ENCODE measurements at regions not wholly inside any gene's neighbourhood (a gene's known extent, or its start where the extent isn't known, plus 50 kb on each side); places are given as distances from the start of the nearest gene placed in this dataset.

- TF ChIP-seq, protein P1, sequence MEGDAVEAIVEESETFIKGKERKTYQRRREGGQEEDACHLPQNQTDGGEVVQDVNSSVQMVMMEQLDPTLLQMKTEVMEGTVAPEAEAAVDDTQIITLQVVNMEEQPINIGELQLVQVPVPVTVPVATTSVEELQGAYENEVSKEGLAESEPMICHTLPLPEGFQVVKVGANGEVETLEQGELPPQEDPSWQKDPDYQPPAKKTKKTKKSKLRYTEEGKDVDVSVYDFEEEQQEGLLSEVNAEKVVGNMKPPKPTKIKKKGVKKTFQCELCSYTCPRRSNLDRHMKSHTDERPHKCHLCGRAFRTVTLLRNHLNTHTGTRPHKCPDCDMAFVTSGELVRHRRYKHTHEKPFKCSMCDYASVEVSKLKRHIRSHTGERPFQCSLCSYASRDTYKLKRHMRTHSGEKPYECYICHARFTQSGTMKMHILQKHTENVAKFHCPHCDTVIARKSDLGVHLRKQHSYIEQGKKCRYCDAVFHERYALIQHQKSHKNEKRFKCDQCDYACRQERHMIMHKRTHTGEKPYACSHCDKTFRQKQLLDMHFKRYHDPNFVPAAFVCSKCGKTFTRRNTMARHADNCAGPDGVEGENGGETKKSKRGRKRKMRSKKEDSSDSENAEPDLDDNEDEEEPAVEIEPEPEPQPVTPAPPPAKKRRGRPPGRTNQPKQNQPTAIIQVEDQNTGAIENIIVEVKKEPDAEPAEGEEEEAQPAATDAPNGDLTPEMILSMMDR (conservative IDR thresholded peaks at IDR 0.05 in 1 of 2, IDR thresholded peaks at IDR 0.05 in 1 of 2; ENCODE audit: extremely low read depth in 1 of 2, insufficient read depth in 1 of 2, low read depth in 1 of 2, low read length in 2 of 2), result peak in 1 of 2 donors; percentile 25
- no peak for TF ChIP-seq EZH2 (IDR thresholded peaks at IDR 0.05; ENCODE audit: borderline replicate concordance, low read length)
Measured at GRCh38 chr4:8940792-8941491, 69.3 kb upstream of the HMX1 start.

All from mammary epithelial cell (primary cell).